CD1c-positive myeloid dendritic cell (primary cell): ENCODE measurements at regions not wholly inside any gene's neighbourhood (a gene's known extent, or its start where the extent isn't known, plus 50 kb on each side); places are given as distances from the start of the nearest gene placed in this dataset.

Experiments
- DNase-seq: peaks from one replicate; pipeline ENCODE4 v3.0.0-alpha.2; 2016; ENCODE audit errors: extremely low spot score

GRCh38 chr4:27836523-27836922 is 975.9 kb downstream of the STIM2 start:
- no peak for DNase-seq

- DNase-seq, result no peak
These were observed 983.1 kb downstream of the STIM2 start for GRCh38 chr4:27843776-27844175.

- no peak for DNase-seq
These were observed 983.7 kb downstream of the STIM2 start for GRCh38 chr4:27844376-27844775.

GRCh38 chr4:27846951-27847350 is 986.3 kb downstream of the STIM2 start:
- no peak for DNase-seq

GRCh38 chr4:27861381-27861787 is 1000.7 kb downstream of the STIM2 start:
- DNase-seq, result no peak

- DNase-seq, result no peak
These were observed 1001.2 kb downstream of the STIM2 start for GRCh38 chr4:27861802-27862201.

GRCh38 chr4:27873596-27873995 is 1013.0 kb downstream of the STIM2 start:
- DNase-seq, result no peak

GRCh38 chr4:27881705-27882104 is 1021.1 kb downstream of the STIM2 start:
- DNase-seq, result no peak

- DNase-seq, result no peak
These were observed 1025.5 kb downstream of the STIM2 start for GRCh38 chr4:27886120-27886519.

- DNase-seq, result no peak
These were observed 1027.0 kb downstream of the STIM2 start for GRCh38 chr4:27887646-27888045.

GRCh38 chr4:27888505-27888904 is 1027.9 kb downstream of the STIM2 start:
- no peak for DNase-seq

- DNase-seq, result no peak
These were observed 1034.3 kb downstream of the STIM2 start for GRCh38 chr4:27894951-27895350.

GRCh38 chr4:27908356-27908755 is 1047.7 kb downstream of the STIM2 start:
- DNase-seq, result no peak

- no peak for DNase-seq
These were observed 1049.6 kb downstream of the STIM2 start for GRCh38 chr4:27910227-27910626.

- DNase-seq, result no peak
These were observed 1050.4 kb downstream of the STIM2 start for GRCh38 chr4:27911047-27911446.

GRCh38 chr4:27913738-27914137 is 1053.1 kb downstream of the STIM2 start:
- DNase-seq, result no peak

GRCh38 chr4:27915822-27916221 is 1055.2 kb downstream of the STIM2 start:
- no peak for DNase-seq

GRCh38 chr4:27916452-27917184 is 1056.0 kb downstream of the STIM2 start:
- DNase-seq, result no peak

- no peak for DNase-seq
These were observed 1056.7 kb downstream of the STIM2 start for GRCh38 chr4:27917381-27917780.

- DNase-seq, result no peak
These were observed 1060.6 kb downstream of the STIM2 start for GRCh38 chr4:27921231-27921630.

GRCh38 chr4:27928761-27929540 is 1068.3 kb downstream of the STIM2 start:
- no peak for DNase-seq

GRCh38 chr4:27930291-27930690 is 1069.7 kb downstream of the STIM2 start:
- no peak for DNase-seq

- no peak for DNase-seq
These were observed 1070.3 kb downstream of the STIM2 start for GRCh38 chr4:27930976-27931375.
